ENCODE measurements at regions not wholly inside any gene's neighbourhood (a gene's known extent, or its start where the extent isn't known, plus 50 kb on each side); places are given as distances from the start of the nearest gene placed in this dataset.

DNA sequence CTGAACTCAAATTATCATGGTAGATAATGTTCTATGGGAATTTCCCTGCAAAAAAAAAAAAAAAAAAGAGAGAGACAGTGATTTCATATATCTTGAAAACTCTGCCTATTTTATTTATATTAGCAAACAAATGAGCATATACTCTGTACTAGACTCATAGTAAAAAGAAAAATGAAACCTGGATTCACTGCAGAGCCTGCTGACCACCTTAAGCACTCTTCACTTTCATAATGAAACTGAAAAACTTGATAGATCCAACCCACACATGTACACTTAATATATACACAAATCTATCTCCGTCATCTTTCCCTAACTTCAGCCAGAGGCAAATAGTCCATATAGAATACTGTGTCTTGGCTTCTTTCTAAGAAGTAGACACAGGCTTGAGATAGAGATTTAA lies 226.1 kb upstream of the KCNIP4 start:
- TF ChIP-seq, protein P1, sequence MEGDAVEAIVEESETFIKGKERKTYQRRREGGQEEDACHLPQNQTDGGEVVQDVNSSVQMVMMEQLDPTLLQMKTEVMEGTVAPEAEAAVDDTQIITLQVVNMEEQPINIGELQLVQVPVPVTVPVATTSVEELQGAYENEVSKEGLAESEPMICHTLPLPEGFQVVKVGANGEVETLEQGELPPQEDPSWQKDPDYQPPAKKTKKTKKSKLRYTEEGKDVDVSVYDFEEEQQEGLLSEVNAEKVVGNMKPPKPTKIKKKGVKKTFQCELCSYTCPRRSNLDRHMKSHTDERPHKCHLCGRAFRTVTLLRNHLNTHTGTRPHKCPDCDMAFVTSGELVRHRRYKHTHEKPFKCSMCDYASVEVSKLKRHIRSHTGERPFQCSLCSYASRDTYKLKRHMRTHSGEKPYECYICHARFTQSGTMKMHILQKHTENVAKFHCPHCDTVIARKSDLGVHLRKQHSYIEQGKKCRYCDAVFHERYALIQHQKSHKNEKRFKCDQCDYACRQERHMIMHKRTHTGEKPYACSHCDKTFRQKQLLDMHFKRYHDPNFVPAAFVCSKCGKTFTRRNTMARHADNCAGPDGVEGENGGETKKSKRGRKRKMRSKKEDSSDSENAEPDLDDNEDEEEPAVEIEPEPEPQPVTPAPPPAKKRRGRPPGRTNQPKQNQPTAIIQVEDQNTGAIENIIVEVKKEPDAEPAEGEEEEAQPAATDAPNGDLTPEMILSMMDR (IDR thresholded peaks at IDR 0.05; ENCODE audit: extremely low read depth in 1 of 2, insufficient read depth in 1 of 2, low read depth in 1 of 2, low read length in 2 of 2) = no peak
- TF ChIP-seq POLR2A (IDR thresholded peaks at IDR 0.05; ENCODE audit: low read depth, low read length) = no peak
- TF ChIP-seq MYC (IDR thresholded peaks at IDR 0.05; ENCODE audit: low read depth, low read length) = no peak
- no peak for TF ChIP-seq POLR2AphosphoS5 (IDR thresholded peaks at IDR 0.05; ENCODE audit: insufficient read depth, low read depth, low read length)
- no peak for TF ChIP-seq EZH2 (IDR thresholded peaks at IDR 0.05; ENCODE audit: borderline replicate concordance, low read depth, low read length, severe bottlenecking)
- TF ChIP-seq JUN (IDR thresholded peaks at IDR 0.05; ENCODE audit: borderline replicate concordance, insufficient read depth, insufficient read length, low read depth) = no peak
- TF ChIP-seq, protein P2, sequence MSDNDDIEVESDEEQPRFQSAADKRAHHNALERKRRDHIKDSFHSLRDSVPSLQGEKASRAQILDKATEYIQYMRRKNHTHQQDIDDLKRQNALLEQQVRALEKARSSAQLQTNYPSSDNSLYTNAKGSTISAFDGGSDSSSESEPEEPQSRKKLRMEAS (IDR thresholded peaks at IDR 0.05; ENCODE audit: insufficient read depth, insufficient read length) = no peak
- no peak for TF ChIP-seq FOS (IDR thresholded peaks at IDR 0.05; ENCODE audit: borderline replicate concordance, insufficient read depth, low read length)
- TF ChIP-seq GATA2 (IDR thresholded peaks at IDR 0.05; ENCODE audit: insufficient read depth, insufficient read length, low read depth, low read length) = no peak

All from endothelial cell of umbilical vein (primary cell).